HG03342 (cell line): ENCODE measurements at regions not wholly inside any gene's neighbourhood (a gene's known extent, or its start where the extent isn't known, plus 50 kb on each side); places are given as distances from the start of the nearest gene placed in this dataset.

Experiments
- ATAC-seq: cut with Tn5 transposase; IDR thresholded peaks from one replicate; pipeline ENCODE4 v1.9.1; 2021; ENCODE audit warnings: mild to moderate bottlenecking, moderate library complexity; ENCODE audit not compliant: unreplicated experiment

DNA sequence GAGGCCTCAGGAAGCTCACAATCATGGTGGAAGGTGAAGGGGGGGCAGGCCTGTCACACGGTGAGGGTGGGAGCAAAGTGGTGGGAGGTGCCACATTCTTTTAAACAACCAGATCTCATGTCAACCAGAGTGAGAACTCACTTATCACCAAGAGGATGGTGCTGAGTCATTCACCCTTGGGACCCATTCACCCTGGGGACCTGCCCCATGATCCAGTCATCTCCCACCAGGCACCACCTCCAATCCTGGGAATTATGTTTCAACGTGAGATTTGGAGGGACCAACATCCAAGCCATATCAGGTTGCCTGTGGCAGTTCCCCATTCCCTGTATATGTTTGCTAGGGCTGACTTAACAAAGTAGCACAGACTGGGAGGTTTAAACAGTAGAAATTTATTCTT lies 318.4 kb upstream of the CLNK start:
- ATAC-seq, result no peak

DNA sequence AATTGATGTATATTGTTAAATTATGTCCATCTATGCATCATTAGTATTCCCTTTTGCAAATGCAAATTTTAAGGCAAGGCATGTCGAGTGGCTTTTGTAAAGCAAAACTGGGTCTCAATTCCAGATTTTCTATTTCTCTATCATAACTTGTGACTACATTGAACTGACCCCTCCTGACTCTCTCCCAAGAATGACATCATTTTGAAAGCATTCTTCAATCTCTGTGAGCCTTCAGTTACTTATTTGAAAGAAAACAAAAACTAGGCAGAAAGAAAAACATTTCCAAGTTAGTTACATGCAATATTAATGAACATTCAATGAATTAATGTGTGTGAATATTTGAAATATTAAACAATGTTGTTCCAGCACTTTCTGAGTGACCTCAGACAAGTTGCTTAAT lies 314.3 kb upstream of the CLNK start:
- no peak for ATAC-seq

DNA sequence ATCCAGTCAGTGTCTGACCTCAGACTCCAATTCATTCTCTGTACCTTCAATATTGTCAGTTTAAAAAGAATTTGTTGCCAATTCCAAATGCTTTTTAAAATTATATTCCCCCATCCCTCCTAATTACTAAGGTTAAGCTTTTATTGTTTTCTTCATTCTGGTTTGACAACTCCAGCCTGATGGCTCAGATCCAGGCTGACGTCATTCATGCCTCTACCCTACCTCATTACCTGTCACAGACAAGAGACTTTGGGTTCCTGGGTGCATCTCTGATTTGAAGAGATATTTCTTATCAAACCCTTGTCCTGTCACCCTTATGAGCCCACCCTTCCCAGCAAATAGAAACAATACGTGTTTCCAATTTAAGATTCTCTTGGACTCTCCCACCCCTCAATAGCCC lies 300.2 kb upstream of the CLNK start:
- ATAC-seq, result no peak

DNA sequence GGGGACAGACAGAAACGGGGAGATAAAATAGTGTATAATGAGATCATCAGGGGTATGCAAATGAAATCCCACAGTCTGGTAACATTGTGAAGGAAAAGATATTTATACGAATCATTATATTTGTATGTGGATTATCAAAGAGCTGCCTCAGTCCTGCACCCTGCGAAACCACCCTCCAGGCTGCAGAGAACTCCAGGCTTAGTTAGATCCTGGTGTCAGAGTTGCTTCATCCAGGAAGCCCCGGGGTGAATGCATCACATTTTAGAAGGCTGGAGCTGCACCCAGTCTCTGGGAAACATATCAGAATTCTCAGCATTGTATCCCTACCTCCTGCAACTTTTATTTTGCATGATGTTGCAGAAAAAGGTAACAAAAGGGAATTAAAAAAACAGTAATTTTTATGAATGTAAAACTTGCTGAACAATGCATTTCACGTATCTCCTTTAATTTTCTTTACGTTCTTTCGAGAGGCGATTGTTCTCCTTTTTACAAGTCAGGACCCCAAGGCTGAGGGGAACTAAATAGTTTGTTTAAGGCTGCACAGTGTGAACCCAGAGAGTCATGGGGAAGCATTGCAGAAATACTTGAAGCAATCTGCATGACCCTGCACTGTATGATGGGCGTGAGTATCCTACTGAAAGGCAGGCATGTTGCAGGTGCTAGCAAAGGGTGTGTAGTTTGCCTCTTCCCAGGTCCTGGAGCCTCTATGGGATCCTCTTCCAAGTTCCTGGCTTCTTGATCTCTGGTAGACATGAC lies 299.5 kb upstream of the CLNK start:
- no peak for ATAC-seq

DNA sequence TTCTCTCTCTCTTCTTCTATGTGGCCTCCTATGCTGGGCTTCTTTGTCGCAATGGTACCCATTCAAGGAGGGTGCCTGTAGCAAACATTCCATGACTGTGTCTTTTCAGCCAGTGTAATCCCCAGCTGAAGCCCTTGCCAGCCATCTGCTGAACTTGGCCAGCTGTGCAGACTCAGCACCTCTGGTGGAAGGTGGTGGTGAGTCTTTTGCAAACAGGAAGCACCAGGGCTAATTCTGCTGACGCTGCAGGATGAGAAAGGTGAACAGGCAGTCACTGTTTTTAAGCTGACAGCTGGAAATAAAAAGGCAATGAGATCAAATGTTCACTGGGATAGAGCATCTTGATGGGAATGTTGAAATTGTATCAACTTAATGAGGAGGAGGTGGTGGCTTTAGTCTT lies 298.7 kb upstream of the CLNK start:
- no peak for ATAC-seq

- ATAC-seq, result no peak
These were observed 297.7 kb upstream of the CLNK start for GRCh38 chr4:10982305-10982704.

DNA sequence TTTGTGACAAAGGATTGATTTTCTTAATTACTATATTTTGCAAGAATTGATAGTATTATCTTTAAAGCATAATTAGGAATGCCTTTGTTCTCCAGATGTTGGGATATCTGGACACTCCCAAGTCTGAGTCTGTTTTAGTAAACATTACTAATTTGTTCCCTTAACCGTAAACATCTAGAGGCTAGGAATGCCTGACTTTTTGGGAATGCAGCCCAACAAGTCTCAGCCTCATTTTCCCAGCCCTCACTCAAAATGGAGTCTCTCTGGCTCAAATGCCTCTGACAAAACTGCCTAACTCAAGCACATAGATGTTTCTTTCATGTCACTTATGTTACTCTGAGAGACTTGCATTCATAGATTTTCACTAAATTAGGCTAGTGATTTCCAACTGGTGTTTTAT lies 297.0 kb upstream of the CLNK start:
- ATAC-seq, result no peak

DNA sequence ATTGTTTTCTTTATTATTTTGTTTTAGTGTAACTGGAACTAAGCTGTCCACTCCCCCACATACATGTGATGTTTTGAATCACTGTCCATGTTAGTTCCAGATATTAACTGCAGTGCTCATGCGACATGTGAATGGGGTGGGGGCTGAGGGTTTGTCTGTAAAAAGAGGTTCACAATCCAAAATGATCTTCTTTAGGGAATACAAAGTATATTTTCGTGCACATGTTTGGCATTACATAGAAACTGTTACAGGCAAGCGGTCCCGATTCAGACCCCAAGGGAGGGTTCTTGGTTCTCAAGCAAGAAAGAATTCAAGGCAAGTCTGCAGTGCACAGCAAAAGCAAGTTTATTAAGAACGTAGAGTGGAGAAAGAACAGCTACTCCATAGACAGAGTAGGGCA lies 296.5 kb upstream of the CLNK start:
- no peak for ATAC-seq

- no peak for ATAC-seq
These were observed 294.5 kb upstream of the CLNK start for GRCh38 chr4:10979032-10979431.

DNA sequence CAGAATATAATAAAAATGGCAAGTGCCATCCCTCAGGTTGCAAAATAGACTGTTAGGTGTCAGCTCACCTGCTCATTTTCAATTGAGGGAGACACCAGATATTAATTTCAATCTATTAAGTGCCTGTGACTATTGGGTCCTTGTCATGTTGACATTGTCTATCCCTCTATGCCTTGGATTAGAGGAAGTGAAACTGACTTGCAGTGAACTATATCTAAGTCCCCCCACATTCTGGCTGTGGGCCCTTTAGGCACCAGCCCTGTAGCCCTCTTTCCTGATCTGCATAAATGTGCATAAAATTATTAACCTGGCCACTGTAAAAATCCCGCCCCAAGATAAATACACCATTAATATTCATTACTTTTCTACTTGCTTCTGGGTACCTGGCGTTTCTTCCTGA lies 293.0 kb upstream of the CLNK start:
- ATAC-seq, result peak; percentile 89

GRCh38 chr4:10974371-10974770 lies 289.8 kb upstream of the CLNK start:
- ATAC-seq, result no peak

GRCh38 chr4:10973686-10974085 lies 289.1 kb upstream of the CLNK start:
- no peak for ATAC-seq

DNA sequence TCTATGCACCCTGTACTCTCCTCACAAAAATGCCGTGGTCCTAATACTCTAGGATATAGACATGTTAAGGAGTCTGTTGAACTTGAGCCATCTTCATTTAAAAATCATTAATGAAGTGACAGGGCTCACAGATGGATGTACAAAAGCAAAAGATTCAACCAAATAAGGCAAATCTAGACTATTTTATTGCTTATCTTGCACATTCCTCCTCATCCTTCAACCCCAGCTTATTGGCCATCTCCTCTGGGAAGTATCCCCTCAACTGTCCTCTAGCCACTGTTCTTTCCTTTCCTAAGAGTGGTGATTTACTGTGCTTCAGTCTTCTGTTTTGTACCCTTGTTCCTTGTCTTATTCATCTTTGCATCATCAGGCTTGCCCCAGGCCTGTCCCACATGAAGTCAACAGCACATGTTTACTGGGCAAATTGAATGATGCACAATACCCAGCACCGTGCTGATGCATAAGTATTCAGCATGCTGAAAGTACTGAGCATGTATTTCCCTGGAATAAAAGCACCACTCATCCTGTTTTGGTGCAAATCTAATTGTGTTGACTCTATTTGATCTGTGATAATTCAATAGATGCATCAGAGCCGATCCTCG lies 287.3 kb upstream of the CLNK start:
- no peak for ATAC-seq

- no peak for ATAC-seq
These were observed 280.6 kb upstream of the CLNK start for GRCh38 chr4:10965196-10965595.

- no peak for ATAC-seq
These were observed 279.6 kb upstream of the CLNK start for GRCh38 chr4:10963958-10964703.

DNA sequence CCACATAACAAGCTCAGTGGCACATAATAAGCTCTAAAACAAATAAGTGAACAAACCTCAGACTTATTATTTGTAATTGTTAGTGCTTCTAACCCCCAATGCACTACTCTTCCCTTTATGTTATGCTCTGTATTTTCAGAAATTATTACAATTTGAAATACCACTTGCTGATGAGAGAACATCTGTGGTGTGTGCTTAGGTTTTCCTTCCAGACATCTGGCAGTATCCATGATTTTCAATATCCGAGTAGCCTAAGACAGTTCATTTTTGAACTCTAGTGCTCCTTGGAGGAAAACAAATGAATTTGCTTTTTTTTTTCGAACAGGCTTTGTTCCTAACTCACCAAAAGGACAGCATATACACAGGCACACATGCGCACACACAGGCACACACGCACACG lies 278.7 kb upstream of the CLNK start:
- ATAC-seq, result no peak

DNA sequence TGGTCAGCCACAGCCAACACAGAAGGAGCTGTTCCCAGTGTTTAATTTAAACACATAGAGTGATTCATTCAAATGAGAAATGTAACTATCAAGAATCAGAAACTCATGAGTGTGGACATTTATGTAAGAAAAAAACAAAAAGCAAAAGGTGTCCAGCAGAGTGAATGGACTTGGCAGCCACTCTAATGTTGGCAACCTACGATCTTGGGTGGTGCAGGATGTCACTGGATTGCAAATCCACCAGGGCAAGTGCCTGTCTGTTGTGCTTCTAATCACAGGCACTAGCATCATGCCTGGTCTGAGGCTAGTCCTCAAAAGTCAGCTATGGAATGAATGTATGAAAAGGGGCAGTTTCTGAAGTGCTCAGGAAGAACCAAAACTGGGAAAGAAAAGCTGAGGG lies 277.7 kb upstream of the CLNK start:
- ATAC-seq, result no peak

DNA sequence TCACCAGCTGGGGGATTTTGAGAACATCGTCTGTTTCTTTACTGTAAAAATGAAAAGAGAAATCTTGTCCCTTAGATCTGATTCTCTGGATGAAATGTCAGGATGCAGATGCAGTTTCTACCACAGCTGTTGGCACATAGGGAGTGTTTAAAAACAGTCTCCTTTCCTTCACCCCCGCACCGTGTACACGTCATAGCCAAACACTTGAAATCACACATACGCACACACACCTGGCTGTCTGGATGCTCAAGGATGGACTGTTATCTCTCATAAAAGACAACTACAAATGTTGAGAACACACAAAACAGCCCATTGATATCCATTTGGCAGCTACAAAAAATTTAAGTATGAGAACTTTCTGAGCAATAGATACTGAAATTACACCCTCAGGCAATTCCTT lies 275.8 kb upstream of the CLNK start:
- ATAC-seq, result no peak

- no peak for ATAC-seq
These were observed 275.0 kb upstream of the CLNK start for GRCh38 chr4:10959586-10959985.

GRCh38 chr4:10958226-10958856 lies 273.8 kb upstream of the CLNK start:
- no peak for ATAC-seq

DNA sequence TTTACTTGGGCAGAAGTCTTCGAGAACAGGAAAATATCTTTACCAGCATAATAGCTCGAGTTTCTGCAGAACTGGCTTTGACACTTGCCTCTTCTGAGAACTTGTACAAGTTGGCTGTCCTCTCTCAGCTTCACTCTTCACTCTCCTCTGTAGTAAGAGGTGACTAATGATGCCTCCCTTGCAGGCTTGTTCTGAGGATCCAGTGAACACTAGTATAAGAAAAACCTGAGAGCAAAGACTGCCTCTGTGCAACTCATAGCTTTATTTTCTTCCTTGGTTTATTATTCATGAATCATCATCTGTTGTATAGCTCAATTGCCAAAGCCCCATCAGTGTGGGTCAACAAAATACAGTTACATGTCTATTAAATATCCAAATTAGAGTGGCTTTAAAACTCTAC lies 266.7 kb upstream of the CLNK start:
- ATAC-seq, result no peak
